Caki2 (cell line): ENCODE measurements at regions not wholly inside any gene's neighbourhood (a gene's known extent, or its start where the extent isn't known, plus 50 kb on each side); places are given as distances from the start of the nearest gene placed in this dataset.
"Not testable (repeated sequence)": the region's sequence is repeated elsewhere in the genome, so short reads cannot be mapped to it uniquely, and the experiment has no call there.

ENCODE experiments used
- DNase-seq: peaks from one replicate; pipeline ENCODE4 v3.0.0-alpha.2; 2015; ENCODE audit warnings: low read depth
- in situ Hi-C: cut with HindIII; loops from 2 replicates; pipeline ENCODE4 v1.10.0; 2016; ENCODE audit warnings: low sequenced_read_pairs, low pct_unique_long_range_greater_than_20kb, mixed read lengths

GRCh38 chr6:130632897-130633296 is 194.3 kb upstream of the SMLR1 start:
- in situ Hi-C loops: no loop called here

GRCh38 chr6:130643361-130643760 is 183.8 kb upstream of the SMLR1 start:
- in situ Hi-C loops: no loop called here
- no peak for DNase-seq

More at GRCh38 chr6:130632897-130633296, 194.3 kb upstream of the SMLR1 start:
- DNase-seq: no peak

DNA sequence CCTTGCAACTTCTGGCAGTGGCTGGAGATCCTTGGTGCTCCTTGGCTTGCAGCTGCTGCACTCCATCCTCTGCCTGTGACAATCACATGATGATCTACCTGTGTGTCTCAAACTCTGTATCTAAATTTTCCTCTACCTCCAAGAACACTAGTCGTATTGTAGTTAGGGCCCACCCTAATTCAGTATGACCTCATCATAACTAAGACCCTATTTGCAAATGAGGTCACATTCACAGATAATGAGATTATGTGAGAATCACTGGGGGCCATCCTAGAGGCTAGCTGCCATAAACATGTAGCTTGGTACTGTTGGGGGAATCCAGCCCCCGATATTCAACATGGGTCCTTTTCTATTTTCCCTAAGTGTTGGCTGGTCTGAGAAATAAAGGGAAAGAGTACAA is 183.0 kb upstream of the SMLR1 start:
- no peak for DNase-seq
- in situ Hi-C loops: no loop called here

DNA sequence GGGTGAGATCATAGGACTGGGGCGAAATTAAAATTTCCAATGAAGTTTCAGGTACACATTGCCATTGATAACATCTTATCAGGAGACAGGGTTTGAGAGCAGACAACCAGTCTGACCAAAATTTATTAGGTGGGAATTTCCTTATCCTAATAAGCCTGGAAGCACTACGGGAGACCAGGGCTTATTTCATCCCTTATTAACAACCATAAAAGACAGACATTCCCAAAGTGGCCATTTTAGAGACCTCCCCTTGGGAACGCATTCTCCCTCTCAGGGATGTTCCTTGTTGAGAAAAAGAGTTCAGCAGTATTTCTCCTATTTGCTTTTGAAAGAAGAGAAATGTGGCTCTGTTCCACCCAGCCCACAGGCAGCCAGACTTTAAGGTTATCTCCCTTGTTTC is 182.4 kb upstream of the SMLR1 start:
- in situ Hi-C loops, DNase-seq: not testable (repeated sequence)

- DNase-seq: no peak
- in situ Hi-C loops: no loop called here
These were observed 180.0 kb upstream of the SMLR1 start for GRCh38 chr6:130647246-130647645.

DNA sequence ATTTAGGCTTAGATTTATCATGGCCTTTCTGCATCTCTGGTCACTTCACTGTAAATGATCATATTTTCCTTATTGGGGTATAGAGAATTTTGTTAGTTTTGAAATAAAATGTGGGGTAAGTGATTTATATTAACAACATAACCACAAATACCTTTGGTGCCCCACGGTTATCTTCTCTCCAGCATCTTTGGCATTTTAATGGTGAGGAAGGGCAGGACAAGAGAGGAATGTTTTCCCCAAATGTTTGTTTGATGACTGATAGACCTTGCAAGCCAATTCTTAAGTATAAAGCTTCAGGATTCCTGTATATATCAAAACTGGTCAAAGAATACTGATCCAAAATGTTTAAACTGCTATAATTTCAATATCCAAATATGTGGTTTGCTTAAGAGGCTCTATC is 171.6 kb upstream of the SMLR1 start:
- no peak for DNase-seq
- in situ Hi-C loops: no loop called here

GRCh38 chr6:130661077-130661476 is 166.1 kb upstream of the SMLR1 start:
- in situ Hi-C loops: no loop called here

GRCh38 chr6:130666786-130667185 is 160.4 kb upstream of the SMLR1 start:
- no peak for DNase-seq
- in situ Hi-C loops: no loop called here

More at GRCh38 chr6:130661077-130661476, 166.1 kb upstream of the SMLR1 start:
- DNase-seq: no peak

DNA sequence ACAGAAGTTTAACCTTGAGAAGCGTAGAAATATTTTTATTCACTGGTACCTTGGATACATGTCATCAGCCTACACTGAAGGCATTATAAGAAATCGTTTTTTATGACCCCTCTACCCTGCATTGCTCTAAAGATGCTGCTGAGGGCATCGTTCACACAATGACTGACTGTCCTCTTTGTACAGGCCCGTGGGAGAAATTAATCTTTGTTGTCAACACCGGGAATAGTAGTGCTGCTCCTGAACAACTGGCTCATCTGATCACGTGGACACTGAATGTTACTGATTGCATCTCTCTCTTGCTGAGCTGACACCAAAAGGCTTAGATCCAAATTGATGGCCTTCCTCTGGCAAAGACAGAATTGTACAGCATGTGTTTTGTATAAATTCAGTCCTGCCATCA is 157.1 kb upstream of the SMLR1 start:
- no peak for DNase-seq
- in situ Hi-C loops: no loop called here

- in situ Hi-C loops: no loop called here
- no peak for DNase-seq
These were observed 156.1 kb upstream of the SMLR1 start for GRCh38 chr6:130671119-130671518.

DNA sequence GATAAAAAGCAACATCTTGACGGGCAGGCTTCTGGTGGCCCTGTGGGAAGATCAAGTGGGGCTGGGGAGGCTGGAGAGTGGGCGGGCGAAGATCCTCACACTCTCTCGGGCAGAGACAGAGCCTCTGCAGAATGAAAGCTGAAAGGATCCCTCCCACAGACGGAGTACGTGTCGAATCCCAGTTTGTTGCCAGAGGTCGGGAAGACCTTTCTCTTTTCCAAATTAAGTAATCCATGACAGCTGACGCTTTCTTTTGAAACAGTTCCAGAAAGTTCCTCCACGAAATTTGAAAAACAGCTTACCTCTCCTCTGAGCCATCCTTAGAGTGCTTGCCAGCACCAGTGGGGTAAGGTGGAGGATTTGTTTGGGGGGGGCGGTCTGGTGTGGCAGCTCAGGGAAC is 155.6 kb upstream of the SMLR1 start:
- no peak for DNase-seq
- in situ Hi-C loops: no loop called here

DNA sequence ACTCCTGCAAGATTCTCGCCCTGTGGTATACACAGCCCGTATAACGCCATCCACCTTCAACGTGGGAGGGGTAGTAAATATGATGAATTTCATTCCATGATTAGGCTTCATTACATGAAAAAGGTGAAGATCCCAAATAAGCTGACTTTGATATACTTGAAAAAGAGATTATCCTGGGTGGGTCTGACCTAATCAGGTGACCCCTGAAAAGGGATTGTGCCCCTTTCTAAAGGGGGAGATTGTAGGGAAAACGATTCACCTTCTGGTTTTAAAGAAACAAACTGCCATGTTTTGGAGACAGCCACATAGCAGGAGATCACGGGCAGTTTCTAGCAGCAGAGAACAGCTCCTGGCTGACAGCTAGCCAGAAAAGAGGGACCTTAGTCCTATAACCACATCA is 155.1 kb upstream of the SMLR1 start:
- no peak for DNase-seq
- in situ Hi-C loops: no loop called here

GRCh38 chr6:130674604-130675003 is 152.6 kb upstream of the SMLR1 start:
- DNase-seq: no peak
- in situ Hi-C loops: no loop called here

GRCh38 chr6:130675072-130675471 is 152.1 kb upstream of the SMLR1 start:
- in situ Hi-C loops: no loop called here
- DNase-seq: no peak

DNA sequence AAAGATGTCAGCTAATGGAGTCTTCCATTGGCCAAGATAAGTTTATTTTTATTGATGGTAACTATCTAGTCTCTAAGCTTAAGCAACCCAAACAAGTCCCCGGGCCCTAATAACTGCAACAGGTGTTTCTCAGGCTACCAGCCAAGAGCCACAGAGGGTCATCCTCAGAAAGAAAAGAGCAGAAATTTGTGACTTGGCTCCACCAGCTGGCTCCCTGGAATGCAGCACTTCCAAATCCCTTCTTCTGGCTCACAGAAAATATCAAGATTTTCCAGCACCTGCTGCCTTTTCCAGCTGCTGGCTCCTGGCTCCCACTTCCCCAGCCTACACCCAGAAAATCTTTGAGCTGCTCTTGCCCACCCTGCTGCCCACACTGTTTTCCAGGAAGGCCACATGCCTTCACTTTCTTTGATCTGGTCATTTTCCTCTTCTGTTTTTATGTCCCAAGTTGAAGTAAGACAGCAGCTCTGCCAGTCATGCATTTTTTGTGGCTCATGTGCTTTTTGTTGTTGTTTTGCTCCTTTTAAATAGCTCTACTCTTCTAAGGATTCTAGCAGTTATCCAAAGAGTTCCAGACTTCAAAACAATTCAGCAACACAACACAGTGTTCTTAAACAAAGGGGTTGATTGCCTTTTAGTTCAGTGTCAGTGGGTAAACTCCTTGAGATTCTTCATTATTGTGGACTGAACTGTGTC is 151.0 kb upstream of the SMLR1 start:
- DNase-seq: no peak
- in situ Hi-C loops: no loop called here

GRCh38 chr6:130676773-130677144 is 150.4 kb upstream of the SMLR1 start:
- in situ Hi-C loops: no loop called here
- DNase-seq: no peak

- in situ Hi-C loops: no loop called here
- no peak for DNase-seq
These were observed 149.9 kb upstream of the SMLR1 start for GRCh38 chr6:130677312-130677711.

- in situ Hi-C loops: no loop called here
- DNase-seq: no peak
These were observed 149.4 kb upstream of the SMLR1 start for GRCh38 chr6:130677766-130678165.

DNA sequence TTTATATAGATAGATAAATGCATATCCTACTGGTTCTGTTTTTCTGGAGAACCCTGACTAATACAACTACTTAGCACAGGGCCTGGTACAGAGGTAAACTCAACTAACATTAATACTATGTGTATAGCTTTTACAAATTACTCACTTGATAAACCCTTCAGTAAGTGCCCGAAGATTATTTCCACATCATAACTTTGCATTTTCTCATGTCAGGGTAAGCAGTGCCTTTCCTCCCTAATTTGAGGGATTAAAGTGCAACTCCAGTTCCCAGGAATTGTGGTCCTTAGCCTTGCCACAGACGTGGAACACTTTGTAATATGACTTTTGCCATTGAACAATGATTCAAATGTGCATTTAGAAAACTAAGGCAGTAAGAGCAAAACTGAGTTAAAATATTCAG is 147.5 kb upstream of the SMLR1 start:
- in situ Hi-C loops: no loop called here
- DNase-seq: no peak

GRCh38 chr6:130680116-130680515 is 147.1 kb upstream of the SMLR1 start:
- in situ Hi-C loops: no loop called here
- DNase-seq: no peak

GRCh38 chr6:130681028-130681427 is 146.2 kb upstream of the SMLR1 start:
- no peak for DNase-seq
- in situ Hi-C loops: no loop called here
